NCI-H2196 (cell line): ENCODE measurements at regions not wholly inside any gene's neighbourhood (a gene's known extent, or its start where the extent isn't known, plus 50 kb on each side); places are given as distances from the start of the nearest gene placed in this dataset.

Experiments used
- DNase-seq: peaks from one replicate; lab custom pipeline; 2025; ENCODE audit not compliant: unreplicated experiment; lab: John Stamatoyannopoulos, UW

DNA sequence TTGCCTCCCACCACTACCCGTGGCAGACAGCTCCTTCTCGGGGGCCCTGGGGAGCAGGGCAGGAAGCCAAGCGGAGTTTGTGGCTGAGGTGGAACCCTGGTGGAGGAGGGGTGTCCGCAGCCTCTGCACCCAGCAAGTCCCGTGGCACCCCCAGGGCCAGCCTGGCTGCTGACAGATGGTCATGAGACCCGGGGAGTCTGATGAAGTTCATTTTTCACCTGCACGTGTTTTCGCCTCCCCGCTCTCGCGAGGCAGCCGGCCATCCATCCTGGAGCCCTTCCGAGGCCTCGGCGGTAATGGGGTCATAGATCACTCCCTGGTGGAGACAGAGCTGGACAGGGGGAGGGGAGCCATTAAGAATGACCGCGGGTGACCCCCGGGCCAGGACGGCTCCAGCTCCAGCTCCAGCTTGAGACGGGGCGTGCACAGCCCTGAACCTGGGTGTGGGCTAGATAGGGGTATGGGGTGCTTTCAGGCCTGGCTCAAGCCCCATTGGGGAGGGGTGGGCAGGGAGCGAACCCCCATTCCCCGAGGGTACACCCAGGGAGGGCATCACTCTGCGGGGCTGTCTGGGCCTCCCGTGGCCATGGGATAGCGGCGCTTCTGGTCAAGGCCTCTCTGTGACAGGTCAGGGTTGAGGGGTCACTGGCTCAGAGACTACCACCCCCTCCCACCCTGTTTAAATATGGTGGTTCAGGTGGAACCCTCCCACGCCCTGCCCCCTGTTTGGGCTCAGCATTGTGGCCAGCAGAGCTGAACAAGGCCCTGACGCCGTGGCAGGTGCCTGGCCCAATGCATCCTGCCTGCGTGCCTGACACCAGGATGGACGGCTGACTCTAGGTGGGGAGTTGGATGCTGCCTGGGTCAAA is 227.4 kb upstream of the GSE1 start:
- no peak for DNase-seq

DNA sequence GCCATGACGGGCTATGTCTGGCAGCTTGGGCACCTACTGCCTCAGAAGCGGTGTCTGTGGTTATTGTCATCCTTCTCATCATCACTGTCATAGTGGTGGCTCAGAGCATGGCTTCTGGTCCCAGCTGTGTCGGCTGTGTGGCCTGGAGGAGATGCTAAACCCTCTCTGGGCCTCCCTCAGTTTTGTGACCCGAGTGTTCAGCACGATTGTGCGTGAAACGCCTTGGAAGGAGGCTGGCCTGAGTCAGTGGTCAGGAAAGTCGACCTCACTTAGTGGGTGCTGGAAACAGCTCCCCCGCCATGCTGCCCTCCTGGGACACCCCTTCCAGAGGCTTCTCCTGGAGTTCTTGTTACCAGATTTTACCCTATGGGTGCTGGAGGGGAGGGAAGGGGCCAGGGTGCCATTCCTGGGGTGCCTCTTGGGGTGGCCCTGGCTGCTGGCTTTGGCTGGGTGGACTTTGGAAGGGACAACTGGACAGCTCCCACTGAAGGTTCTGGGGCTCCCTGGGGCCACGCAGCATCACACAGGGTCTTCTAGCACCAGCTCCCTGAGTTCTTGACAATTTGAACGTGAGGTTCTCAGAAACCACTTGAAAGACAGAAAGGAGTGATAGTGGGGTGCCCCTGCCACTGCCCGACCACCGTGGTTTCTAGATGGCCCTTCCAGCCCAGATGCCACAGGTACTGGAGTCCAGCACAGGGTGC is 226.5 kb upstream of the GSE1 start:
- no peak for DNase-seq

DNA sequence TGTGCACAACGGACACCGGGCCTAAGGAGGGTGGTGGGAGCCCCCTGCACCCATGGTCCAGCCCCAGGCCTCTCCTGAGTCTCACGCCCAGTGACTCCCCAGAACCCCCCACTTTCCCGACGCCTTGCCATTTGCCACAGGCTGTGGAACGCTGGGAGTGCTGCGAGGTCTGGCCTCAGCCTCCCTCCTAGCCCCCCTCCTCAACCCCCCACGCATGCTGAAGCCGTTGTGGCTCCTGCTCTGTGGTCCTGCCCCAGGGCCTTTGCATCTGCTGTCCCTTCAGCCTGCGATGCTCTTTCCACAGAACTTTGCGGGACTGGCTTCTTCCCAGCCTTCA is 226.0 kb upstream of the GSE1 start:
- DNase-seq = no peak

DNA sequence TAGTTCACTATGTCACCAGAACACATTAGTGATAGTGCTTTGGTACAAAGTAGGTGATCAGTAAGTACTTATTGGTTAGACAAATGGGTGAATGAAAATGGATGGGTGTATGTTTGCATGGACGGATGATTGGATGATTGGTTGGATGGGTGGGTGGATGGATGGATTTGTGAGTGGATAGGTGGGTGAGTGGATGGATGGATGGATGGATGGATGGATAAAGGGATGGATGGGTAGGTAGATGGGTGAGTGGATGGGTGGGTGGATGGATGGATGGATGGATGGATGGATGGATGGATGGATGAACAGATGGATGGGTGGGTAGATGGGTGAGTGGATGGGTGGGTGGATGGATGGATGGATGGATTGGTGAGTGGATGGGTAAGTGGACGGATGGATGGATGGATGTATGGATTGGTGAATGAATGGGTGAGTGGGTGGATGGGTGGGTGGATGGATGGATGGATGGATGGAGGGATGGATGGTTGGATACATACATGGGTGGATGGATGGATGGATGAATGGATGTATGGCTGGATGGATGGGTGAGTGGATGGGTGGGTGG is 225.3 kb upstream of the GSE1 start:
- no peak for DNase-seq

DNA sequence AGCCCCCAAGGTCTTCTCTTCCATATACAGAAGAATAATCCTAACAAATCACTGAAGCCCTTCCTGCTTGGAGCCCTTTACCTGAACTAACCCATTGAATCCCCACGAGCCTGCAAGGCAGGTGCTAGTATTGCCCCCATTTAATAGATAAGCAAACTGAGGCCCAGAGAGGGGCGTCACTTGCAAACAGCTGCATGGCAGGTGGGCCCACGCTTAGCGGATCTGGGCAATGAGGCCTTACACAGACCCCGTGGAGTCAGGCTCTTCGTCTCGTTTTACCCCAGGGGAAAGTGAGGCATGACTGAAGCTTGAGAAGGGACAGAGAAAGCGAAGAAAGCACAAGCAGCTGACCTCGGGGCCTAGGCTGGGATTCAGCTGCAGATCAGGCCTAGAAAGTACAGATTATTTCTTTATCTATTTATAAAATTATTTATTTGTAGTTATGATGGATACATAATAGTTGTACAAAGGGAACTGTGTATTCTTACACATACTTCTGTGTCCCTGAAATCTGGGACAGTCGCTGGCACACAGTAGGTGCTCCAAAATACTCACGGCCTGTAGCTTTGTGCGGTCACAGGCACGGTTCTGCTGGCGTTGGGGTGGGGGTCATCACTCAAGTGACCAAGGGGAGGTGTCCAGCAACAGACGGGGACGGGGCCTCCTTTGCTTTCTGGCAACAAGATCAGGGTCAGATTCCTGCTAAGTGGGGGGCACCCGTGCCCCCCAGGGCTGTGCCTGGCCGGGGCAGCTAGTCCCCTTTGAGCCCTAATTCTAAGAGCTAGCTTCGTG is 223.2 kb upstream of the GSE1 start:
- DNase-seq = no peak

DNA sequence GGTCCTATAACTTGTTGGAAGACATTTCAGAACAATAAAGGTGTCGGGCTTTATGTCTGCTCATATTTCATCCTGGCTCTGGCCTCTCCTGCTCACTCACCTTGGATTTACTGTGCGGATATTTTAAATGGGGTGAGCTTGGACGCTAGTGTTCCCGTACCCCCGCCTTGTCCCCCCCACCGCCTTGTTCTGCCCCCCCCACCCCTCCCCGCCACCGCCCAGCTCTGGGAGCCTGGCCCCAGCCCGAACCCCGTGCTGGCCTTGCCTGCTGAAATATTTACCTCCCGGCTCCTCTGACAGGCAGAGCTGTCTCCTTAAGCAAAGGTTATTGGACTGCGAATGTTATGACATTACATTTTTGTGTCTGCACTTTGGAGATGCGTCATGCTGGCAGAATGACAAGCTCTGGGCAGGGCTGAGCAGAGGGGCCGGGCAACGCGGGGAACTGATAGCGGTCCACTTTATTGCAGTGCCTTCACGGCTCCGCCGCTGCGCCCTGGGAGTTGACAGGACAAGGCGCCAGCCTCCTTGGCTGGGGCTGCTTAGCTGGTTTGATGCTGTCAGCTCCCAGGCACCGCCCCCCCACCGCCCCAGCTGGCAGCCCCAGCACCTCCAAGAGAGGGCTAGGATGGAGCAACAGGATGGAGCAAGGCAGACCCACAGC is 222.5 kb upstream of the GSE1 start:
- peak; percentile 74 for DNase-seq

DNA sequence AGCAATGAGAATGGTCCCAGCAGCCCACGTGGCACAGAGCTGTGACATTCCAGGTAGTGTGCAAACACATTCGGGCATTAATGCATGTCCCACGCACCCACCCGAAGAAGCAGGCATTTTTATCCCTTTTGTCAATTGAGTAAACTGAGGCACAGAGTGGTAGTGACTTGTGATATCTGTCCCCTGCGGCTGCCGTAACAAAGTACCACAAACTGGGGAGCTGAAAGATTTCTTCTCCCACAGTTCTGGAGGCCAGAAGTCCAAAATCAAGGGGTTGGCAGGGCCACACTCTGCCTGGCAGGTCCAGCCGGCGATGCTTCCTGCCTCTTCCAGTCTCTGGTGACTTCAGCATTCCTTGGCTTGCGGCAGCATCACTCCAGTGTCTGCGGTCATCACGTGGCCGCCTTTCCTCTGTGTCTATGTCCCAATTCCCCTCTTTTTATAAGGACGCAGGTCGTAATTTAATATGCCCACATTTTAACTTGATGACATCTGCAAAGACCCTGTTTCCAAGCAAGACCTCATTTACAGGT is 221.9 kb upstream of the GSE1 start:
- no peak for DNase-seq

DNA sequence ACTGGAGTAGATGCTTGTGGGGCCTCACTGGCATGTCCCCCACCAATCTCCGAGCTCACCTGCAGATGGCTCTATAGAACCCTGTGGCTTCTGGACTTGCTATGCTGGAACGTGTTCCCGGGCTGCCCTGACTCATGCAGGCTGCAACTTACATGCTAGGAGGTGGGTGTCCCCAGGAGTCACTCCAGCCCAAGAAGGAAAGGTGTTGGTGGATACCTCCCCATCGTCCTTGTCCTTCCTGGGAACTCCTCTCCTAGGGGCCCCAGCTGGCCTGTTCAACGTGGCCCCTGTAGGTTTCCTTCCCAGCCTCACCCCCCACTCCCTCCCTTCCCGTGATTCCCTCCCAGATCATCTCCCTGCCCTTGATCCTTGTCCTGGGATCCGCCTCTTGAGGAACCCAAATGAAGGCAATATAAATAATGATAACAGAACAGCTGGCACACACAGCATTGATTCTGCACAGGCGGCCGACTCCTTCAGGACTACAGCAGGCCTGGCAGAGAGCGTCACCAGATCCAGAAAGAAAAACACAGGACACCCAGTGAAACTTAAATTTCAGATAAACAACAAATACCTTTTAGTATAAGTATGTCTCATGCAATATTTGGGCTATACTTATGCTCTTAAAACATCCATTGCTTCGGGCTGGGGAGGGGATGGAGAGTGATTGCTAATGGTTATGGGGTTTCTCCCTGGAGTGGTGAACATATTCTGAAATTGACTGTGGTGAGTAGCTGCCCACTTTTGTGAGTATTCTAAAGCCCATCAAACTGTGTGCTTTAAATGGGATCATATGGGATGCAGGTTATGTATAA is 221.1 kb upstream of the GSE1 start:
- DNase-seq = no peak

DNA sequence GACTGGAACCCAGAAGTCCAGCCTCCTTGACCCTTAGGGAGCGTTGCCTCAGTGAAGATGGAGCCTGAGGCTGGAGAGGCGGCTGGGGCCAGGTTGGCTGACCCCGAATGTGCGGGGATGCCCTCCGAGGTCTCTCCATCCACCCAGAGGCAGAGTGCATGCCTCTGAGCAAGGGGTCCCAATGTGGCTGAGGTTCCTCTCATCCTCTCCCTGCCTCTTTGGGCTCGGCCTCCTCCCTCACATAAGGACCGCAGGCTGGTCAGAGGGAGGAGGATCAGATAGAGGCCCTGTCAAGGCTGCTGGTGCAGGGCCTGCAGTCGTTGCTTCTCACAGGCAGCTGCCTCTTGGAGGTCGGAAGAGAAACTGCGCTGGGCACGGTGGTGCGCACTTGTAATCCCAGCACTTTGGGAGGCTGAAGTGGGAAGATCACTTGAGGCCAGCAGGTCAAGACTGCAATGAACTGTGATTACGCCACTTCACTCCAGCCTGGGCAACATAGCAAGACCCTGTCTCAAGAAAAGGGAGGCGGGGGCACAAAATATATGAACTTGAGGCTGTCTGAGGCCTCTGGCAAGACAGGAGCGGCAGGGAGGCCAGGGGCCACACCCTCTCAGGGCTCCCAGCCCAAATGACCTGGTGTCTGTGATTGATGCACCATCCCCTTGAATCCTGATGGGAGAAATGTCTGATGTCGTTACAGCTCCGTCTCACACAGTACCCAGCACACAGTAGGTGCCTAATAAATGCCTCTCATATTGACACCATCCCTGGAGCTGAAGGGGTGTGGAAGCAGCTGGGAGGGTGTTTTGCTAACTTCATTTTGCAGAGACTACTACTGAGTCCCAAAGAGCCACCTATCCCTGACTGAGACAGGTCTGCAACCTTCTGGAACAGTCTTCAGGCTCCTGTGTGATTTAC is 220.1 kb upstream of the GSE1 start:
- DNase-seq = no peak

DNA sequence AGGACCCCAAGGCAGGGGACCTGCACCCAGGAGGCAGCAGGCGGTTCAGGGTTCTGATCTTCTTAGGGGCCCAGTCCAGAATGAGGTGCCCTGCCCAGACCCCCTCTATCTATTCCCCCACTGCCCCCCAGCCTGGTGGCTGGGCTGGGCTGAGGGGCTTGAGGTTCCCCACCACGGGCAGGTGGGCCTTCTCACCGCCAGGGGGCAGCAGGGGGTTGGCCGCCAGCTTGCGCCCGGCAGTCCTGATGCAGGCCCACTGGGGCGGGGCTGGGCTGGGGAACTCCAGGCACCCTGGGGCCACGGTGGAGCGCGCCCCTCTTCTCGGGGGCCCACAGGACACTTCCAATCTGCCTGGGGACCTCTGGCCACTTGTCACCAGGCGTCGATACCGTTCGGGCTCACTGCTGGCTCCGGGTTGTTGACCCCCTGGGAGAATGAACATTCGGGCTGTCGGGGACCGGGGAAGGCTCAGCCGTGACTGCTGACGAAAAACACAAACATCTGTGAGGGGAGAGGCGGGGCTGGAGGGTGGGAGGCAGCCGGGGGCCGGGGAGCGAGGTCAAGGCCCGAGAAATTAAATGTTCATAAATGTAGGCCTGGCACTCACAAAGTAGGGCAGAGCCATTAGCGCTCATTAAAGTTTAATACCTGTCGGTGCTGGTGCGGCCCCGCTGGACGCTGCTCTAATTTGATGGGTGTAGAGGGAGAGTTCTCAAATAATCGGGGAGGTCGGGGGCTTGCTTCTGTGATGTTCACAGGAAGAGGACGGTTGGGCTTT is 219.3 kb upstream of the GSE1 start:
- DNase-seq = no peak

DNA sequence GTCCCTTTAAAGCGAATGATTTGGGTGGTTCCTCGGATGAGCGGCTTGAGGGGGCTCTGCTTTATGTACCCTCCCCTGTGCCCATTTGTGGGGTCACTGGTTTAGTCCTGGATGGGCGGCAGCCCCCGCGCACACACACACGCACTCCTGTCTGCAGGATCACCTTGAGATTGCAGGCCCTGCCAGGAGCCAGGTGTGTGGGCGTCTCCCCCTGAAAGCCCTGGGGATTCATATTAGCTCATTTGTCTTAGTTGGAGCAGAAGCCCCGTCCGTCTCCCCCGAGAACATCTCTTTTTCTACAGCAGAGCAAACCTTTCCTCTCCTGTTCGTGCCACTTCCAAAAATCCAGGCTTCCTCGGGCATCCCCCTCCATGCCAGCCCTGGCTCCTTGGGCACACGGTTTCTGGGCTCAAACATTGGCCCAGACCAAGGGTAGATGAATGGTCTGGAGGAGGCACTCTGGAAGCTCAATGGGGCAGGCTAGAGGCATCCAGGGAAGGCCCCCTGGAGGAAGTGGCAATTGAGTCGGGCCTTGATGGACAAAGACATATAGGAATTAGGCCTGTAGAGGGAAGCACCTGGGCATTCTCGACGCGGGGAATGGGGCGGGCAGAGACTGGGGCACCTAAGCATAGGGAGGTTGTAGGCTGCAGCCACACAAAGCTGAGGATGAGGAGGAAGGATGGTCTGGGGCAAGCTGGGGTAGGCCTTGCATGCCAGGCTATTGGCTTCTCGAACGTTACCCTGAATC is 218.5 kb upstream of the GSE1 start:
- no peak for DNase-seq

DNA sequence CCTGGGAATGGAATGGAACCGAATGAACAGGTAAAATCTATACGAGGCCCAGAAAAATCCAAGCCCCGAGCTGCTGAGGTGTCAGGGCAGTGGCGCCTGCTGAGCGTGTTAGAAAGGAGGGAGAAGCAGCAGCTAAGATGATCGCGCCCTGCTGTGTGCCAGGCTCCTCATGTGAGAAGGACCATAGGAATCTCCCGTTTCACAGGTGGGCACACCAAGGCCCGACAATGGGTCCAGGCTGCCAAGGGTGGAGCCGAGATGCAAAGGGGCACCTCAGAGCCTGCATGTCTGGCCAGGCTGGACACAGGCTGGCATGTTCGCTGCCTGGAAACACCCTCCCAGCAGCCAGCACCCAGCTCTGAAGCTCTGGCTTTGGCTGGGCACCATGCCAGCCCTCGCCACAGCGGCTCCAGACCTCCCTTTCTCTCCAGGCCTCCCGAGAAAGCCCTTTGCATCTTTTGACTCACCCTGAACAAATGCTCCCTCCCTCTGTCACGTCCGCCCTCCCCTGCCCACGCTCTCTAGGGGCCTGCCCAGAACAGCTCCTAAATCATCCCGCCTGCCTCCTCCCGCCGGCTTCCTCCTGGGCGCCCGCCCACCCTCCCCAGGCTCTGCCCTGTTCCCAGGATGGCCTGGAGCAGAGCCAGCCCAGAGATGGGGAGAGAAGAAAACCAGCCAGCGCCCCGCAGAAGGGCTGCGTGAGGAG is 217.8 kb upstream of the GSE1 start:
- peak; percentile 69 for DNase-seq

DNA sequence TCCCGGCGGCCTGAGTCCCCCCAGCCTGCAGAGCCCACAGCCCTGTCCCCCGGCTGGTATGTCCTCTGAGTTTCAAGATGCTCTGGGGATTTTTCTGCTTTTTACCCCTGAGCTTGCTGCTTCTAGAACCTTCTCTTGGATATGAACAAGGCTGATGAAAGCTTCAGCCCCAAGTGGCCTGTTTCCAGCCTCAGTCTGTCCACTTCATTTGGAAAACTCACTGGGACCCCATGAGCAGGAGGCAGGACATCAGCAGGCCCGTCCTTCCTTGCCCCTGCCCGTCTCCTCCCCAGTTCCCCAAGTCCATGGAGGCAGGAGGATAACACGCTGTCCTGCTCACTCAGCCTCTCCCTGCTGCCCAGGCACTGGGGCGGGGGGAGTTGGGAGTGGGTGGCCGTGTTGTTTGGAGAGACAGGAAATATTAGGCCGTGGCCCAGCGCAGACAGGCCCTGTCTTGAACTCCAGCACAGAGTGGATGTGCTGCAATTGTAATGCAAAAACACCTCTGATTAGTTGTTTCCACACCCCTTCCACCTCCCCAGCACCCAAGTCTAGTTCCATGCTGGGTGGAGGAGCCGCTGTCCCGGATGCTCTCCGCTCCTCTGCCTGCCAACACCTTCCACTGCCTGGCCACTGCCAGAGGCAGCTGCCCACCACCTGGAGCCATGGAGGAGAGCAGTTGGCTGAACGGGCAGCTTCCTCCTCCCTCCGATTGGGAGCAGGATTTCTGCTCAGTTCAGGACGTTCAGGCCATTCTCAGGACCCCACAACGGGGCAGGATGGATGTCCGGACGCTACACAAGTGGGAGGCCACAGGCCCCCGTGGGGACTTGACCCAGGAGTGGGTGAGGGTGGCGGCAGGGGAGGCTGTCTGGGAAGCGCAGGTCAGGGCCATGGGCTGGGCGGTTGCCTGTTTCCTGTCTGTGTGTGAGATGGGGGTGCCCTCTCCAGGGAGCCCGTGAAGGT is 216.9 kb upstream of the GSE1 start:
- DNase-seq = no peak

DNA sequence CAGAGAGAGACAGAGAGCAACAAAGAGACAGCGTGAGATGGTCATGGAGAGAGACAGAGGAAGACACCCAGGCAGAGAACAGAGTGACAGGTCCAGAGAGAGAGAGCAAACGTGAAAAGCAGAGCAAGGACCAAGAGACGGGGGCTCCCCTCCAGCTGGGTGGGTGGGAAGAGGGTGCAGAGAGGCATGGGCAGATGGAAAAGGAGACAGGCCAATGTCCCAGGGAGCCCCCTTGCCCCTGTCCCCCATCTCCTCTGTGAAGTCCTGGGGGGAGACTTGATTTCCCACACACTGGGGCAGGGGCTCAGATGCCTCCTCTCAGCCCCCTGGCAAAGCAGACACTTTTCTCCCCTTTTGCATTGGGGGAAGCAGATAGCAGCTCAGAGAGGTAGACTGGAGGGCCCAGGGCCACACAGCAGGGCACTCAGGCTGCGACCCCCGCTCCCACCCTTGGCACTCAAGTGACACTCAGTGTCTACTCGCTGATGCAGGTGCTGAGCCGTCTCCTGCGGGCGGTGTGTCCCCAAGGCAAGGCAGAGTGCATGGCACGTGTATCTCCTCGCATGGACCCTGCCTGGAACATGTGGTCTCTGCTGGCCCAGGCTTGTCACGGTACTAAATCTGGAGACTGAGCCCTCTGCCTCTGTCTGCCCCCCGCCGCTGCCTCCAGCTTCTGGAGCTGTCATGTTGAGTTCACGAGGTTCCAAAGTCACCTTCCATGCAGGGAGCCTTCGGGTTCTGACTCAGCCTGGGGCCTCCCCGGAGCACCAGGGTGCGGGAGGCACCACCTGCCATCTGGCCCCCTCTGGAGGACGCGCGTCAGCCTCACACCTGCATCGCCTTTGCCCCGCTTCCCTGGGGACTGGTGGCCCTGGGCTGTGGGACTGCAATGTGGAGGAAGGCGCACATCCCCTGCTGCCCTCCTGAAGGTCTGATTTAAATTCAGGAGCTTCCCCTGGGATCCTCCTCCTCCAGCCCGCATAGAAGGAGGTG is 215.9 kb upstream of the GSE1 start:
- peak; percentile 3 for DNase-seq
